Limb (tissue), 2 donors: ENCODE measurements at regions not wholly inside any gene's neighbourhood (a gene's known extent, or its start where the extent isn't known, plus 50 kb on each side); places are given as distances from the start of the nearest gene placed in this dataset.
"Not testable (repeated sequence)": the region's sequence is repeated elsewhere in the genome, so short reads cannot be mapped to it uniquely, and the experiment has no call there.

Source experiments
- DNase-seq, 2 donors: peaks; one replicate each; pipeline ENCODE4 v3.0.0-alpha.2; 2016; ENCODE audit errors: extremely low spot score in 2 of 2

DNA sequence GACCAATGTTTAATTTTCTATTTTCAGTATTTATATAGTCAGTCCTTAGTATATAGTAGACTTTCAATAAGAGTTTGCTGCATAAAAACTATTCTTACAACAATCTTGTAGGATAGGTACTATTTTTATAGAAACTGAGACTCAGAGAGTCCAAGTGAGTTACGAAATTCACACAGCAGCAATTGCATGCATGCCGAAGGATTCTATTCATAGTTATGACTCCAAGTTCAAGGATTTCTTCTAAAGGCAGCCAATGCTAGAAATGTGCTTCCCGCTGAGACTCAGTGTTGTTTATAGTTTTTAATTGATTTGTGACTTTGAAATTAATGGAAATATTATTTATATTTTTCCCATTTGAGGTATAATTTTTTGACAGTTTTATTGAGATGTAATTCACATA lies 62.7 kb upstream of the CSNK1A1L start:
- no peak for DNase-seq

DNA sequence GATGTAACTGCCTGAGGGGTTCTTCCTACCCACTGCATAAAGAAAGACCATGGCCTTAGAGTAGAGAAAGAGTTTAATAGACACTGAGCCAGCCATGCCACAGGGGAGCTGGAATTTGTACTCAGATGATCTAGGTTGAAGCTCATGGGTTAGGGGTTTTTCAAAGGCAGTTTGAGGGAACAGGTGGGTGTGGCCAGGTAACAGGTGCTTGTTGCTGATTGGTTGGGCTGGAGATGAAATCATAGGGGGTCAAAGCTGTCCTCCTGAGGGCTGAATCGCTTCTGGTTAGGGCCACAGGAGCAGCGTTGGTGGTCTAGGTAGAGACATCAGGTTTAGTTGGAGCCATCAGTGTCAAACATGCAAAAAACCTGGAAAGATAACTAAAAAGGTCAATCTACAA lies 59.2 kb upstream of the CSNK1A1L start:
- no peak for DNase-seq

DNA sequence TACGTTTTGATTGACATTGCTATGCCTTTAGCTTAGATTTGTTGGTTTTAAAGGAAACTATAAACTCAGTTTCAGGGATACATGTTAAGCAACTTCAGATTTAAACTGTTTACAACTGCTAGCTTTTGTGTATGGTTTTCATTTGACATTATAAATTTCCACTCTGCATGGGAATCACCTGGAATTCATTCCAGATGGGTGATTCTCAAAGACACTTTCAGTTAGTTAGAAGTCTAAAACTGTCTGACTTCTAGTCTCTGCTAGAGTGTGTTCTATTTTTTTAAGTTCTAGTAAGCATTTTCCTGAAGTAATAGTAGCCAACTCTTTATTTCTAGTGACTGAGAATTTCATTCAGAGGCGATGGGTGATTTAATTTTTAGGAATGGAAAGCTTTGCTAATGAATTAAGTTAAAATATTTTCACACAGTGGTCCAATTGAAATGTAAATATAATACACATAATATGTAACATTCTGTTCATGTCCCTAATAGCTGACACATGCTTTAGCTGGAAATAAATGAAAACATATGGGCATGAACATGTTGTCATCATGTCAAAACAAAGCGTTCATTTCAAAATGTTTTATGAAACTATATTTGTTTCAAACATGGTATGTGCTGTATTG lies 58.3 kb upstream of the CSNK1A1L start:
- no peak for DNase-seq

DNA sequence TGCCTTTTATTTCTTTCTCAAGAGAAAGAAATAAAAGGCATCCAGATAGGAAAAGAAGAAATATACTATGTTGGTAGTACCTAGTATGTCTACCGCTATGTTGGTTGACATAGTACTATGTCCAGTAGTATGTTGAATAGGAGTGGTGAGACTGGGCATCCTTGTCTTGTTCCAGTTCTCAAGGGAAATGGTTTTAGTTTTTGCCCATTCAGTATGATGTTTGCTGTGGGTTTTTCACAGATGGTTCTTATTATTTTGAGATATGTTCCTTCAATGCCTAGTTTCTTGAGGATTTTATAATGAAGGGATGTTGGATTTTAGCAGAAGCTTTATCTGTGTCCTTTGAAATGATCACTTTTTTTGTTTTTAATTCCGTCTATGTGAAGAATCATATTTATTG lies 53.0 kb upstream of the CSNK1A1L start:
- no peak for DNase-seq

DNA sequence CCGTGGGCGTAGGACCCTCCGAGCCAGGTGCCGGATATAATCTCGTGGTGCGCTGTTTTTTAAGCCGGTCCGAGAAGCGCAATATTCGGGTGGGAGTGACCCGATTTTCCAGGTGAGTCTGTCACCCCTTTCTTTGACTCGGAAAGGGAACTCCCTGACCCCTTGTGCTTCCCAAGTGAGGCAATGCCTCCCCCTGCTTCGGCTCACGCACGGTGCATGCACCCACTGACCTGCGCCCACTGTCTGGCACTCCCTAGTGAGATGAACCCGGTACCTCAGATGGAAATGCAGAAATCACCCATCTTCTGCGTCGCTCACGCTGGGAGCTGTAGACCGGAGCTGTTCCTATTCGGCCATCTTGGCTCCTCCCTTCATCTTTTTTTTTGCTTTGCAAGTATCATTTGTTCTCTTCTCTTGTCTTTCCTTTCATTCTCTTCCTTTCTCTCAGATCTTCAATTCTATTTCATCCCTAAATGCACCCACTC lies 50.2 kb upstream of the CSNK1A1L start:
- DNase-seq, result not testable (repeated sequence)
